ENCODE measurements at regions not wholly inside any gene's neighbourhood (a gene's known extent, or its start where the extent isn't known, plus 50 kb on each side); places are given as distances from the start of the nearest gene placed in this dataset.
"Not testable (repeated sequence)": the region's sequence is repeated elsewhere in the genome, so short reads cannot be mapped to it uniquely, and the experiment has no call there.

DNA sequence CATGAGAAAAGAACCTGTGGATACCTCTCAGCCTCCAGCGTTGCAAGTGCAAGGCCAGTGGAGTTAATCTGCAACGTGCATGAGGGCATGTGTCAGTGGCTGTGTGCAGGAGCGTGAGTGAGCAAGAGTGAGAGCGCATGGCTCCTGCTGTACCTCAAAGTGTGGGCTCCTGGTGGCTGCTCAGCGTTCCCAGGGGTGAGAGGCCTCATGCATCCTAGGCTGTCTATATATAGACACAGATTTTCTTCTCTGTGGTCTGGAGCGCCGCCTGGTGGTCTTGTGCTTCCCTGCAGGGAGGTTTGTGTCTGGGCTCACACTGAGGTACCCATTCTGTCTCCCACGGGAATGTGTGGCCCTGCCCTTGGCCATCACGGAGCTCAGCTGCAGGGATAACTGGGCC lies 161.8 kb upstream of the POTEB2 start:
- ATAC-seq: peak; percentile 82
- intact Hi-C loops (cut with micrococcal nuclease): not testable (repeated sequence)

DNA sequence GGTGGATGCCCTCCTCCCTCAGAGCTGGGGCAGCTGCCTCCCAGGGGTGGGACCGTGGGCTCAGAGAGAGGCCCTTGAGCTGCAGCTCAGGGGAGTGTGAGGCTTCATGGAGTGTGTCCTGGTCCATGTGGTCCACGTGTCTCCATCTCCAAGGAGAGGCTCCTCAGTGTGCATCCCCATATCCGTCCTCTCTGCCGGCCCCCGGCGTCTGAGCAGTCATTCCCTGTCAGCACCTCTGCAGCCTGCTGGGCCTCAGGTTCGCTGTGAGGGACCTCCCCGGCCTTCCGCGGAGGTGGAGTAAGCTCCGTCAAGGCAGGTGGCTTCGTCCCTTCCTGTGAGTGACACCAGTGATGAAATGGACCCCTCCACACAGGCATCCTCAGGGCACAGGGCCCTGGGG lies 160.7 kb upstream of the POTEB2 start:
- not testable (repeated sequence) for ATAC-seq

More for the DNA sequence above, 161.8 kb upstream of the POTEB2 start:
- DNase-seq: not testable (repeated sequence)

DNA sequence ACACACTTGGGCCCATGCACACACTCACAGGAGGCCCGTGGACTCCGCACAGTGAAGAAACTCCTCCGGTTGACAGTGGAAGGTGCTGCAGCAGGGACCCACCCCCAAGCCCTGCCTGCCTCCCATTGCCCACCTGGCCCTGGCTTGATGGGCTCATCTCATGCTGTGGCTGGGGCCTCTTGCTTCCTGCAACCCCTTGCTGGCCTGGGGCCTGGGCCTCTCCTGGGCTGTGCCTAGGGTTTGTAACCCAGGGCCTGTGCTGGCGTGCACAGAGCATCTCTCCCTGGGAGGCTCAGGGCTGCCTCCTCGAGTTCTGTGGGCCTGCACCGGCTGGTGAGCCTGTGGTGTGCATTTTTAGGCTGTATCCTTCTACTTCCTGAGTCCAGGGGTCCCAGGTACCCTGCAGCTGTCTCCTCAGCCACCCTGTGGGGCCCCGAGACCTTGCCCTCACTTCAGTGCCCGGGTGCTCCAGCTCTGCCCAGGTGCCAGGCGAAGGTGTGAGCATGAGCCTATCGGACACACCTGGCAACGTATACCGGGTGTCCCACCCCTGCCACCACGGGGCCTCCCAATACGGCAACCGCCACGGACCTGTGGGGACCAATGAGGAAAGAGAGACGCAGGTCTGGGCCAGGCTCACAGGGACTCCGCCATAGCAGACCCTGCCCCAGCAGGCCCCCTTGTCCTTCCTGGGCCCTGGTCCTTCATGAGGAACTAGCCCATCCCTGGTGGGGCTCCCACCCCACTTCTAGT lies 158.3 kb upstream of the POTEB2 start:
- ATAC-seq; intact Hi-C loops (cut with micrococcal nuclease); DNase-seq: not testable (repeated sequence)

More for the DNA sequence above, 160.7 kb upstream of the POTEB2 start:
- DNase-seq; intact Hi-C loops (cut with micrococcal nuclease): not testable (repeated sequence)

DNA sequence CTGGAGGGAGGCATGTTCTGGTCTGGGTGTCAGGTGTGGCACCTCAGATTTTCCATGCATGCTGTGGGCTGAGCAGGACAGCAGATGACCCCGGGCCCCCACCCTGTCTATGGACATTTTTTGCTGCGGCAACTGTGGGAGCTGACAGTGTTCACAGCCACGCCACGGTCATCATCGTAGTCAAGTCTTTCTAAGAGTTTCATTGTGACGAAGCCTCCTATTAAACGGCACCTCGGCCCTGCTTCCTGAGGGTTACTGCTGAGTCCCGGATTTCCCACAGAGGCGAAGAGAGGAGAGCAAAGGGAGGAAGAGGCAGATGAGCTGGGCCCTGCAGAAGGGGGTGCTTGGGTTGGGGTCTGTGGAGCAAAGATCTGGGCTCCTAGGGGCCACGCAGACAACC lies 152.1 kb upstream of the POTEB2 start:
- intact Hi-C loops (cut with micrococcal nuclease); DNase-seq; ATAC-seq: not testable (repeated sequence)

DNA sequence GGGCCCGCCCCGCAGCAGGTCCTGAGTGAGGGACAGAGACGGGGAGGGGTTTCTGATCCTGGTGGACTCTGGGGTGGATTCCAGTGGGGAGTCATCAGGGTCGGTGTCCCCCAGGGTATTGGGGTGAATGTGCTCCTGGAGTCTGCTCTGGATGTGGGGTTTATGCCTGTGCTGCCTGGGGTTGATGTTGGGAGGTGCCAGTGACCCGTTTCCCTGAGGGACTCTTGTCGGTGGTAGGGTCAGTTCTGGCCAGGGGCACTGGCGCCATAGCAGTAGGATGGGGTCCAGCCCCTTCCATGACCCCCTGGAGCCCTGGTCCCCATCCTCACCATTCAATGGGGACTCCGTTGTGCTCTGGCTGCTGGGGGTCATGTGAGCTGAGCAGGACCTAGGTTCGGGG lies 151.2 kb upstream of the POTEB2 start:
- ATAC-seq; DNase-seq; intact Hi-C loops (cut with micrococcal nuclease): not testable (repeated sequence)

DNA sequence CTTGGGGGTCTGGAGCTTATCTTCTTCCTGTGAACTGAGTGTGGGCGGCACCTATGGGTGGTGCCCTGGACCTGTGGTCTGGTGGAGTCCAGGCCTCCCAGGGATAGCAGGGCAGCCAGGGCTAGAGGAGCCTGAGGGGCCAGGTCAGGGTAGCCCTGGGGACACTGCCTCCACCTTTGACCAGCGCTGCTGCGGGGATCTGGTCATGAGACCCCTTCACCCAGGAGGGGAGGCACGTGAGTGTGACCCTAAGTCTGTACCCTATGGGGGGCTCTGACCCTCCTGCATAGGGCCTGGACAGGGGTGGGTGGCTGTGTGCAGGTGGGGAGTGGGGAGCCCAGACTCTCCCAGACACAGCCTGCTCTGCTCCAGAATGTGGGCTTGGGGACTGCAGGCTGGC lies 150.5 kb upstream of the POTEB2 start:
- intact Hi-C loops (cut with micrococcal nuclease); DNase-seq; ATAC-seq: not testable (repeated sequence)

DNA sequence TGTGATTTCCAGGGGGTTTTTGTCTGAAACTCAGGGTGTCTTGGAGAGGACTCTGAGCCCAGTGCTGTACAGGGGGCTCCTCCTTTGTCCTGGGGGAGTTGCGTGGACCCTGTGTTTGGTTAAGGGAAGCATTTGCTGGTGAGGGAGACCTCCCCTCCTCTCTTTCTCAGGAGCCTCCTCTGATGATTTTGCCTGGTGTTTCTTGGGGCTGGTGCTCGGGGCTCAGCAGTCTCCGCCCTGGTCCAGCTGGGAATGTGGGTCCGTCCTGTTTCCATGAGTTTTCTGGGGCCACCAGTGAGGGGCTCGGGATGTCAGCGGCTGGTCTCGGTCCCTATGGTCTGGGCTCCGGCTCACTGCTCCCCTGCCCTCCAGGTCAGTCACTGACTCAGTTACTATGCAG lies 149.1 kb upstream of the POTEB2 start:
- intact Hi-C loops (cut with micrococcal nuclease); ATAC-seq; DNase-seq: not testable (repeated sequence)

DNA sequence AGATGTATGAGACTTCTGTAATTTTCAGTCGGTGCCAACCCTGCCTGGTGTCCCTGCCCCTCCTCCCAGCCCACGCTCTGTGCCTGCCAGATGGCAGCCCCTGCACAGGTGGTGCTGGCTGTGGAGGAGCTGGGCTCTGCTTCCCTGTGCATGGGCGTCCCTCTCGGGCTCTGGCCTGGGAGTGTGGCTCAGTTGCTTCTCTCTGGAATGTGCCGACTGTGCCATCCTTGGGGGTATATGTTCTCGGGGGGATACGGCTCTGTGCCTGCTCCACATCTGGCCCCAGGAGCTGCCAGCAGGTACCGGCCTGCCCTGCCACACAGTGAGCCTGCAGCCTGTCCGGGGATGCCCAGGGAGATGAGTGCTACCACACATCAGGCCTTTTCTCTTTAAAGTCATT lies 147.2 kb upstream of the POTEB2 start:
- intact Hi-C loops (cut with micrococcal nuclease); ATAC-seq; DNase-seq: not testable (repeated sequence)

DNA sequence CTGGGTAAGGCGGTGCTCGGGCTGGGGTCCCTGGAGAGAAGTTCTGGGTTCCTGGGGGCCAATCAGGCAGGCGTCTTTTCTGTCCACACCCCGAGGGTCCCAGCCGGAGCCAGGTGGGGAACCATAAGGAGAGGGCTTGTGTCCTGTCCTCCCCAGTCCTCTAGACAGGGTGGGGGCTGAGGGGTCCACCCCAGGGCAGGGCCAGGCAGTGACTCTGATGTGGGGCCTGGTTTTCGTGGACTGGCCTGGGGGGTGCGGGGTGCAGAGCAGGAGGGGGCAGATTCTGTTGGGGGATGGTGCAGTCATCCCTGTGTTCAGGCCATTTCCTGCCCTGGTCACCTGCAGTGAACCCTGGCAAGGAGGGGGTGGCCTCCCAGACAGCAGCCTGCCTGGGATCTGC lies 143.5 kb upstream of the POTEB2 start:
- DNase-seq; intact Hi-C loops (cut with micrococcal nuclease): not testable (repeated sequence)

DNA sequence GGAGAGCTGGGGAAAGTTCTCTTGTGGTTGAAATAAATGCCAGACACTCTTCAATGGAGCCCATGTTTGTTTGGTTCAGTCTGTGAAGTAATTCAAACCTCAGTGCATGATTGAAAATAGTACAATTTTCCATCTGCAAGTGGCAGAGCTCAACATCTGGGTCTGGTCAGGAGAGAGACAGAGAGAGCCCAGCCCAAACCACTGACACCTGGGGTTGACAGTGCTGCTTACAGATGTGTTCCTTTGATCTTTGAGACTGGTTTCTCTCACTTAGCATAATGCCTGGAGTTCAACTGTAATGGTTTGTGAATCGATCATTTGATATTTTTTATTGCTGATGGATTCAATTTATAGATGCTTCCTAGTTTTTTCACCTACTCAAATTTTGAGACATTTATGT lies 137.3 kb upstream of the POTEB2 start:
- ATAC-seq, DNase-seq: not testable (repeated sequence)

More for the DNA sequence above, 143.5 kb upstream of the POTEB2 start:
- not testable (repeated sequence) for ATAC-seq

DNA sequence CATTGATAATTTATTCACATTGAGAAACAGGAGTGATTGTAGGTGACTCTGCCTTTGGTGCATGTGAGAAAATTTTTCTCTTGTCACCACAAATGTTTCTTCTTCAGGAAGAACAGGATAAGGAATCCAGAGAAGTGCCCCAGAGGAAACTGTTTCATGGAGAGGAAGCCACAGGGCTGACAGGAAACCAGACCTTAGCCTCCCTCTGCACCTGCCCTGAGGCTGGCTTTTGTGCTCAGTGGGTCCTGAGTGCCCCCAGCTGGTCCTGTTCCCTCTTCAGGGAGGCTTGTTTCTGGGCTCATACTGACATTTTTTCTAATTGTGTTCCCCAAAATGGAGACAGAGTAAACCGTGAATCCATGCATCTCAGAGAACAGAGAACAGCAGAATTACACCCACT lies 135.8 kb upstream of the POTEB2 start:
- DNase-seq; intact Hi-C loops (cut with micrococcal nuclease); ATAC-seq: not testable (repeated sequence)

More for the DNA sequence above, 137.3 kb upstream of the POTEB2 start:
- intact Hi-C loops (cut with micrococcal nuclease): not testable (repeated sequence)

DNA sequence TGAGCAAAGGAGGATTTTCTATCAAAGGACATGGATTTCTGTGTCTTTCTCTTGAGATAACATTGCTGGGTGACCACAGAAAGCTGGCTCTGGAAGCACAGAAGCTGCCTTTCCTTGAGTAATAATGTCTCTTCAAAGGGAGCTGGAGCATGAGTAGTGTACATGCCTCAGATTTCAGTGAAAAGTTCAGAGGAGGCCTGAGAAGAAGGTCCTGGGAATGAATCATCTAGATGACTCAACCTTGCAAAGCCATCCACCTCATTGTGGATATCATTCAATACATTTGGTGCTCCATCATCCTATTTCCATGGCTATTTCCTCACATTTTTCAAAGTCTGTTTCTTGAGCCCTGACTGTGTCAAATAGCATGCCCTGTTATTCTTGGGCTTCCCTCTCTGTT lies 125.6 kb upstream of the POTEB2 start:
- DNase-seq; ATAC-seq; intact Hi-C loops (cut with micrococcal nuclease): not testable (repeated sequence)

DNA sequence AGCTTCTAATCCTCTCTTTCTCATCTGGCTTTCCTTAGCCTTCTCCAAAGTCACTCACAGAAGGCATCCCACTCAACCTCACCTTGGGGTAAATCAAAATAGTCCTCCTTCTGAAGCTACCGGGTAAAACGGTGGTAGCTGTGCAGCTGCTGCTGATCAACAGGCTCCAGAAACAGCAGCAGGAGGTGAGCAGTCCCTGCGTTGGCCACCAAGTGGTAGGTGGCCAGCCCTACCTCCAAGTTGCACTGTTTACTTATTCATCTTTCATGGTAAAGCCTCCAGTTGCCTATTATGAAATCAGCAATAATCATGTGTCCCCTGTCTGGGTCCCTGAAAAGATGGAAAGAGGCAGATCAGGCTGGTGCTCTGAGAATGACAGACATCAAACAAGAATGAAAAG lies 125.1 kb upstream of the POTEB2 start:
- ATAC-seq; intact Hi-C loops (cut with micrococcal nuclease); DNase-seq: not testable (repeated sequence)

DNA sequence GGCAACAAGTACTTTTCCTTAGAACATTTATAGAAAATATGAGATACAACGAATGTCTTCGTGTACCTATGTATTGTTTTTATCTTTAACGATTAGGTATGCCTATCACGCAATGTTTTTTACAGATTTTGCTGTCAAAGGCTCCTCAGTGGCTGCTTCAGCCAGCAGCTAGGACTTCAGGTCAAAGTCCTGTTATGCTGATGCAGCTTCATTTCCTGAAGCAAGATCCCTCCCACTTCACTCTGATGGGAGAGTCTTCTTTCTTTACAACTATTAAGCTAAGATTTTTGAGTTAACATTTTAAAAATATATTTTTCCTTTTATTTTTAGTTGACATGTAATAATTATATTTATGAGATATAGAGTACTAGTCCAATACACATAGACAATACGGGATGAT lies 120.7 kb upstream of the POTEB2 start:
- intact Hi-C loops (cut with micrococcal nuclease); DNase-seq: not testable (repeated sequence)

DNA sequence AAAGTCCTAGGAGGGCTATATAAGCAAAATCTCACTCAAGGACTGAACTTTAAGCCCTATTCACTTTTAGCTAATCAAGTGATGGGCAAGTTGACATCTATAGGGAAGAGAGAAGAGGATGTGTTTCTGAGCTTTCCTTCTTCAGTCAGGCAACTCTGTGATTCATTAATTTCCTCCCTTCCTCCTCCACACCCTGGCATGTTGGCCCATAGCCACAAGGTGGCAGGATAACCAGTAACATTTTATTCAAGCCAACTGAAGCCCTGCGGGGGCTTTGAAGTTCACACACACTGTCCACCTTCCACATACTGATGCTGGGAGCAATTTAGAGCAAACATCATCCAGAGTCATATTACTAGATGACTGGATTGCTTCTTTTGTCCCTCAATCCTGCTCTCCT lies 111.9 kb upstream of the POTEB2 start:
- not testable (repeated sequence) for DNase-seq, ATAC-seq

More for the DNA sequence above, 120.7 kb upstream of the POTEB2 start:
- ATAC-seq: not testable (repeated sequence)

DNA sequence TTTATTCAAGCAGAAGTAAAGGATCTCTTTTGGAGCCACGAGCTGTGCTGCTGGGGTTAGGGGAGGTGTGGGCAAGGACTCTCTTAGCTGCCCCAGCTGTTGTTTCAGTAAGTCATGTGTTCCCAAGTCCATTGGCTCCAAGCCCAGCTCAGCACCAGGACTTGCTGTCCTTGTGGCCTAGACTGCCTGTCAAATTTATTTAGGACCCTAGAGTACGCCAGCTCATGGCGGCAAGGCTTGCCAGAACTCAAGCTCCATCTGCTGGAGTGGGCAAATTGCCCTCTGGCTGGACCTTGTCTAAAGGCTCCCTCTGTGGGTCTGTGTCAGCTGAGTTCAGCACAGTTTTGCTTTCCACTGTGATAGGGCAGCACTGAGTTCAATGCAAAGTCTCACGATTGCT lies 106.6 kb upstream of the POTEB2 start:
- DNase-seq; intact Hi-C loops (cut with micrococcal nuclease): not testable (repeated sequence)
- peak; percentile 99 for ATAC-seq

More for the DNA sequence above, 111.9 kb upstream of the POTEB2 start:
- intact Hi-C loops (cut with micrococcal nuclease): not testable (repeated sequence)

DNA sequence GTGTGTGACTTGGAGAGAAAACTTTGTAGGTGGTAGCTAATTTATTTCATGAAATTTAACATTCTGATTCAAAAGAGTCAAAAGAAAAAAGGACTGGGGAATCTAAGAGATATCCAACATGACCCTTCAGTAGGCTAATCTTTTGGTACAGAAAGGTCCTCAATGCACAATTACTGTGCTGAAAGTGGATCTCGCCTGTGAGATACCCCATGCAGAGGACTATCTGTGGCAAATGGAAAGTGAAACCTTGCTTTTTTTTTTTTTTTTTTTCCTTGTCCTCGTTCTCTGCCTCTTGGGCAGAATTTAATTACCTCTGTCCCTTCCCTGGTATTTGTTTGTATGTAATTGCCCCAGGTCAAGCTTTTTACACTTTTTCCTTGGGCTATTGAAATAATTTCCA lies 93.2 kb upstream of the POTEB2 start:
- DNase-seq; intact Hi-C loops (cut with micrococcal nuclease); ATAC-seq: not testable (repeated sequence)

DNA sequence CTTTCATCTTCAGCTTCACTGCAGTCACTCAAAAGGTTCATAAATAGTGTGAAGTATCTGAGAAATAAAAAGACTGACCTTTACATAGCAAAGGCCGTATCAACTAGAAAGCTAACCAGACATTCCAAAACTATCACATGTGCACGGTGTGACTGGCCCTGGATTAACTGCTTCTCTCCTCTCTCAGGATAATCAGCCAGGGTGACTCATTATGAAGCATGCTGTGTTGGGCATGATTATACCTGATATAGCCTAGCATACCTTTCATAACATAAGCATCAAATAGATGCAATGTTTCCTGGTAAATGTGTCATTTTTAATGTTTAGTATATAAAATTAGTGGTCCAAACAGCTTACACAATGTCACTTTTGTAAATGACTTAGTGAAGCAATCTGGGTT lies 63.2 kb upstream of the POTEB2 start:
- DNase-seq; intact Hi-C loops (cut with micrococcal nuclease); ATAC-seq: not testable (repeated sequence)
